ENCODE measurements at regions not wholly inside any gene's neighbourhood (a gene's known extent, or its start where the extent isn't known, plus 50 kb on each side); places are given as distances from the start of the nearest gene placed in this dataset.
A peak's percentile ranks its signal among the peaks of the same experiment; 100 is the strongest.

GRCh38 chr14:46490238-46490685 is 161.3 kb downstream of the RPL10L start:
- Histone ChIP-seq H3K27me3 (no peaks in the 10 kb centered on the region), H3K4me3 (no peak overlapping the region), H3K9me3 (no peaks in the 10 kb centered on the region), H3K4me1 (no peaks in the 10 kb centered on the region), H3K36me3 (replicated peaks in 1 of 2; ENCODE audit: insufficient read depth in 1 of 2, low read depth in 2 of 2) (no peaks in the 10 kb centered on the region), H3K27ac (no peak overlapping the region)
- WGBS, 2 donors, result 16 to 21% methylated on average over 1 of the region's 1 CpG
- ATAC-seq (no peak), DNase-seq (no peak)
- TF ChIP-seq CTCF (IDR thresholded peaks at IDR 0.05), result peak in 2 of 7 experiments; percentile 15 to 17
- TF ChIP-seq POLR2A (IDR thresholded peaks at IDR 0.05), result no peak
- intact Hi-C loops (cut with DNase I), result no loop called here

- H3K27ac ChIP-seq, result no peak overlapping the region
- WGBS, 2 donors, result 62 to 66% methylated on average over 5 of the region's 5 CpGs
Observed at GRCh38 chr14:46488374-46488773, 163.2 kb downstream of the RPL10L start.

GRCh38 chr14:46487582-46488350 is 163.8 kb downstream of the RPL10L start:
- 67 to 68% methylated on average over 10 of the region's 10 CpGs for WGBS, 2 donors
- no peaks in the 10 kb centered on the region for H3K36me3 ChIP-seq (replicated peaks in 1 of 2; ENCODE audit: insufficient read depth in 1 of 2, low read depth in 2 of 2)
- H3K4me3 ChIP-seq, result no peak overlapping the region
- ATAC-seq (no peak), DNase-seq (no peak)
- intact Hi-C loops (cut with DNase I), result no loop called here
- no peaks in the 10 kb centered on the region for H3K4me1 ChIP-seq
- no peak for TF ChIP-seq CTCF (IDR thresholded peaks at IDR 0.05)
- no peak for TF ChIP-seq POLR2A (IDR thresholded peaks at IDR 0.05)
- H3K9me3 ChIP-seq, result no peaks in the 10 kb centered on the region
- H3K27me3 ChIP-seq, result no peaks in the 10 kb centered on the region
- H3K27ac ChIP-seq, result no peak overlapping the region

More at GRCh38 chr14:46488374-46488773, 163.2 kb downstream of the RPL10L start:
- TF ChIP-seq CTCF (IDR thresholded peaks at IDR 0.05) (no peak), POLR2A (IDR thresholded peaks at IDR 0.05) (no peak)
- Histone ChIP-seq H3K27me3 (no peaks in the 10 kb centered on the region), H3K9me3 (no peaks in the 10 kb centered on the region), H3K4me1 (no peaks in the 10 kb centered on the region), H3K36me3 (replicated peaks in 1 of 2; ENCODE audit: insufficient read depth in 1 of 2, low read depth in 2 of 2) (no peaks in the 10 kb centered on the region), H3K4me3 (no peak overlapping the region)
- intact Hi-C loops (cut with DNase I), result no loop called here
- ATAC-seq (no peak), DNase-seq (no peak)

- Histone ChIP-seq H3K27ac (no peak overlapping the region), H3K36me3 (replicated peaks in 1 of 2; ENCODE audit: insufficient read depth in 1 of 2, low read depth in 2 of 2) (no peaks in the 10 kb centered on the region), H3K27me3 (no peaks in the 10 kb centered on the region), H3K4me3 (no peak overlapping the region), H3K9me3 (no peaks in the 10 kb centered on the region), H3K4me1 (no peaks in the 10 kb centered on the region)
- no peak for TF ChIP-seq POLR2A (IDR thresholded peaks at IDR 0.05)
- TF ChIP-seq CTCF (IDR thresholded peaks at IDR 0.05), result no peak
- intact Hi-C loops (cut with DNase I), result no loop called here
- DNase-seq, result no peak
- ATAC-seq, result no peak
Observed at GRCh38 chr14:46482200-46482599, 169.4 kb downstream of the RPL10L start.

GRCh38 chr14:46480817-46481216 is 170.8 kb downstream of the RPL10L start:
- Histone ChIP-seq H3K36me3 (replicated peaks in 1 of 2; ENCODE audit: insufficient read depth in 1 of 2, low read depth in 2 of 2) (no peaks in the 10 kb centered on the region), H3K27ac (no peak overlapping the region), H3K4me1 (no peaks in the 10 kb centered on the region), H3K4me3 (no peak overlapping the region), H3K9me3 (no peaks in the 10 kb centered on the region), H3K27me3 (no peaks in the 10 kb centered on the region)
- intact Hi-C loops (cut with DNase I), result no loop called here
- ATAC-seq (no peak), DNase-seq (no peak)
- 12 to 13% methylated on average over 3 of the region's 3 CpGs for WGBS, 2 donors
- TF ChIP-seq POLR2A (IDR thresholded peaks at IDR 0.05) (no peak), CTCF (IDR thresholded peaks at IDR 0.05) (no peak)

Data from body of pancreas (tissue), 4 donors.